ENCODE measurements at regions not wholly inside any gene's neighbourhood (a gene's known extent, or its start where the extent isn't known, plus 50 kb on each side); places are given as distances from the start of the nearest gene placed in this dataset.
A peak's percentile ranks its signal among the peaks of the same experiment; 100 is the strongest.
"Not testable (repeated sequence)": the region's sequence is repeated elsewhere in the genome, so short reads cannot be mapped to it uniquely, and the experiment has no call there.

- Histone ChIP-seq H3K4me1 (ENCODE audit: insufficient read depth, low read length) (no peaks in the 10 kb centered on the region), H3K27me3 (ENCODE audit: insufficient read depth, low read length) (no peaks in the 10 kb centered on the region), H2AFZ (ENCODE audit: low read depth, low read length) (no peak overlapping the region), H3K4me3 (ENCODE audit: low read length) (no peak overlapping the region), H3K36me3 (ENCODE audit: insufficient read depth, low read length) (no peaks in the 10 kb centered on the region), H3K9me3 (ENCODE audit: low read length) (no peaks in the 10 kb centered on the region)
These were observed 305.2 kb upstream of the MIS18BP1 start for GRCh38 chr14:45558183-45558582.

- Histone ChIP-seq H3K9me3 (ENCODE audit: low read length) (no peaks in the 10 kb centered on the region), H3K36me3 (ENCODE audit: insufficient read depth, low read length) (no peaks in the 10 kb centered on the region), H3K27me3 (ENCODE audit: insufficient read depth, low read length) (no peaks in the 10 kb centered on the region), H3K4me3 (ENCODE audit: low read length) (no peak overlapping the region), H3K4me1 (ENCODE audit: insufficient read depth, low read length) (no peaks in the 10 kb centered on the region), H2AFZ (ENCODE audit: low read depth, low read length) (no peak overlapping the region)
These were observed 301.0 kb upstream of the MIS18BP1 start for GRCh38 chr14:45553981-45554380.

- H2AFZ ChIP-seq (ENCODE audit: low read depth, low read length); H3K4me1 ChIP-seq (ENCODE audit: insufficient read depth, low read length); H3K4me3 ChIP-seq (ENCODE audit: low read length); H3K27me3 ChIP-seq (ENCODE audit: insufficient read depth, low read length); H3K9me3 ChIP-seq (ENCODE audit: low read length); H3K36me3 ChIP-seq (ENCODE audit: insufficient read depth, low read length): not testable (repeated sequence)
These were observed 298.3 kb upstream of the MIS18BP1 start for GRCh38 chr14:45551240-45551820.

DNA sequence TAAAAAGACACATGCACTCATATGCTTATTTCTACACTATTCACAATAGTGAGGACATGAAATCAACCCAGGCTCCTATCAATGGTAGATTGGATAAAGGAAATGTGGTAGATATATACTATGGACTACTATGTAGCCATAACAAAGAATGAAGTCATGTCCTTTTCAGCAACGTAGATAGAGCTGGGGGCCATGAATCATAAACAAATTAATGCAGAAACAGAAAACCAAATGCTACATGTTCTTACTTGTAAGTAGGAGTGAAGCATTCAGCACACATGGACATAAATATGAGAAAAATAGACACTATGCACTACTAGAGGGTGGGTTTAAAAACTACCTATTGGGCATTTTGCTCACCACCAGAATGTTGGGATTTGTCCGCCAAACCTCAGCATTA is 278.0 kb upstream of the MIS18BP1 start:
- Histone ChIP-seq H3K4me1 (ENCODE audit: insufficient read depth, low read length) (no peaks in the 10 kb centered on the region), H3K36me3 (ENCODE audit: insufficient read depth, low read length) (no peaks in the 10 kb centered on the region), H2AFZ (ENCODE audit: low read depth, low read length) (no peak overlapping the region), H3K9me3 (ENCODE audit: low read length) (no peaks in the 10 kb centered on the region), H3K4me3 (ENCODE audit: low read length) (no peak overlapping the region), H3K27me3 (ENCODE audit: insufficient read depth, low read length) (no peaks in the 10 kb centered on the region)

DNA sequence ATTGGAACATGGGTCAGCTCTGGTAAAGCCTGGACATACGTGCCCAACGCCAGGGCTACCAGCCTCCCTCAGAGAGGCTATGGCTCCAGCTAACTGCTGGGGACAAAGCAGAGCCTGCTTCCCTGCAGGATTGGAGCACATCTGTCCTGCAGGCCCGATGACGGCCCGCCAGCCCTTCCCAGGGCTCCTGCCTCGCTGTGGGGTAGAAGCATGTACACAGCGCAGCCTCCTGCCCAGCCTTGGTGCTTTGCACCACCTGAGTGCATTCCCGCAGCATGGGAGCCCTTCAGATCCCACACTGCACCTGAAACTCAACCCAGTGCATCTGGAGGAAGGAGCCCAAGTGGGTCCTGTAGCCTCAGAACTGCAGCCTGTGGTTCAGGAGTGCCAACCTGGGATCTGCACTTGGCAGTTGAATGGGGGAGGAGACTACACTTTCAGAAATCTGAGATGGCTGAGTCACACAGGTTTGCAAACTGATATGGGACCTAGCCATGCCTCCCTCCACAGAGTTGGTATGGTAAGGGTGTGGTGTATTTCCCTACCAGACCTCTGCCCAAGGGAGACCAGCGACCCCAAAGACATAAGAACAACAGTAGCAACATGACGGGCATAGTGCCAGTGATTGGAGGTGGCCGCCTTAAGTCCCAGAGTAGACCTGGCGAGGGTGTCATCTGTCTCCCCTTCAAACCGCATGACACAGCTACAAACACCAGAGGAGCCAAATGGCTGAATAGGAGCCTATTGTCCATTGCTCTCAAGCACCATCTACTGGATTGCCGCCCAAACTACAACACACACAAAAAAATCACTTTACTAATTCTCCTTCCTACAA is 273.9 kb upstream of the MIS18BP1 start:
- peak overlapping the region; percentile 3 for H2AFZ ChIP-seq (ENCODE audit: low read depth, low read length)
- no peak overlapping the region for H3K4me3 ChIP-seq (ENCODE audit: low read length)
- H3K4me1 ChIP-seq (ENCODE audit: insufficient read depth, low read length): no peaks in the 10 kb centered on the region
- H3K27me3 ChIP-seq (ENCODE audit: insufficient read depth, low read length): no peaks in the 10 kb centered on the region
- no peaks in the 10 kb centered on the region for H3K36me3 ChIP-seq (ENCODE audit: insufficient read depth, low read length)
- no peaks in the 10 kb centered on the region for H3K9me3 ChIP-seq (ENCODE audit: low read length)

GRCh38 chr14:45519766-45520165 is 266.8 kb upstream of the MIS18BP1 start:
- H3K4me3 ChIP-seq (ENCODE audit: low read length): no peak overlapping the region

GRCh38 chr14:45492876-45493275 is 239.9 kb upstream of the MIS18BP1 start:
- Histone ChIP-seq H3K4me3 (ENCODE audit: low read length) (no peak overlapping the region), H3K36me3 (ENCODE audit: insufficient read depth, low read length) (no peaks in the 10 kb centered on the region), H2AFZ (ENCODE audit: low read depth, low read length) (no peak overlapping the region), H3K4me1 (ENCODE audit: insufficient read depth, low read length) (no peaks in the 10 kb centered on the region), H3K9me3 (ENCODE audit: low read length) (no peaks in the 10 kb centered on the region), H3K27me3 (ENCODE audit: insufficient read depth, low read length) (no peaks in the 10 kb centered on the region)

More at GRCh38 chr14:45519766-45520165, 266.8 kb upstream of the MIS18BP1 start:
- Histone ChIP-seq H2AFZ (ENCODE audit: low read depth, low read length) (no peak overlapping the region), H3K4me1 (ENCODE audit: insufficient read depth, low read length) (no peaks in the 10 kb centered on the region), H3K36me3 (ENCODE audit: insufficient read depth, low read length) (no peaks in the 10 kb centered on the region), H3K9me3 (ENCODE audit: low read length) (no peaks in the 10 kb centered on the region), H3K27me3 (ENCODE audit: insufficient read depth, low read length) (no peaks in the 10 kb centered on the region)

DNA sequence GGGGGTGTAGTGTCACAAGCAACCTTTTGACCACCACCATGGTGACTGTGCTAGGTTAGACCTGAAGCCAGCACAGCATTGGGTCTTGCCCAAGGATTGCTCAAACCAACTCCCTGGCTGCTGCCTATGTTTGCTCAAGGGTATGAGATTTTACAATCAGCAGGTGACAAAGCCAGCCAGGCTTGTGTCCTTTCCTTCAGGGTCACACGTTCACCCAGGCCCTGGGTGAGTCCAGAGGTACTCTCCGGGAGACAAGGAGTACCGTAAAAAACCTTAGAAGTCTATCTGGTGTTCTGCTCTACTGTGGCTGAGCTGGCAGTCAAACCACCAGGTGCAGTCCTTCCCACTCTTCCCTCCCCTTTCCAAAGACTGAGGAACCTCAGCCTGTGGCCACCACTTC is 238.9 kb upstream of the MIS18BP1 start:
- Histone ChIP-seq H3K4me3 (ENCODE audit: low read length) (no peak overlapping the region), H2AFZ (ENCODE audit: low read depth, low read length) (no peak overlapping the region), H3K27me3 (ENCODE audit: insufficient read depth, low read length) (no peaks in the 10 kb centered on the region), H3K4me1 (ENCODE audit: insufficient read depth, low read length) (no peaks in the 10 kb centered on the region), H3K9me3 (ENCODE audit: low read length) (no peaks in the 10 kb centered on the region), H3K36me3 (ENCODE audit: insufficient read depth, low read length) (no peaks in the 10 kb centered on the region)

- Histone ChIP-seq H3K27me3 (ENCODE audit: insufficient read depth, low read length) (no peaks in the 10 kb centered on the region), H2AFZ (ENCODE audit: low read depth, low read length) (no peak overlapping the region), H3K36me3 (ENCODE audit: insufficient read depth, low read length) (no peaks in the 10 kb centered on the region), H3K4me1 (ENCODE audit: insufficient read depth, low read length) (no peaks in the 10 kb centered on the region), H3K9me3 (ENCODE audit: low read length) (no peaks in the 10 kb centered on the region), H3K4me3 (ENCODE audit: low read length) (no peak overlapping the region)
These were observed 233.6 kb upstream of the MIS18BP1 start for GRCh38 chr14:45486599-45486998.

- H3K4me1 ChIP-seq (ENCODE audit: insufficient read depth, low read length): no peaks in the 10 kb centered on the region
- no peaks in the 10 kb centered on the region for H3K27me3 ChIP-seq (ENCODE audit: insufficient read depth, low read length)
- H2AFZ ChIP-seq (ENCODE audit: low read depth, low read length): no peak overlapping the region
- H3K9me3 ChIP-seq (ENCODE audit: low read length): no peaks in the 10 kb centered on the region
- no peak overlapping the region for H3K4me3 ChIP-seq (ENCODE audit: low read length)
- H3K36me3 ChIP-seq (ENCODE audit: insufficient read depth, low read length): no peaks in the 10 kb centered on the region
These were observed 214.0 kb upstream of the MIS18BP1 start for GRCh38 chr14:45467023-45467422.

GRCh38 chr14:45434221-45434620 is 181.2 kb upstream of the MIS18BP1 start:
- H3K9me3 ChIP-seq (ENCODE audit: low read length): no peaks in the 10 kb centered on the region
- H3K27me3 ChIP-seq (ENCODE audit: insufficient read depth, low read length): no peaks in the 10 kb centered on the region
- no peak overlapping the region for H2AFZ ChIP-seq (ENCODE audit: low read depth, low read length)
- no peaks in the 10 kb centered on the region for H3K4me1 ChIP-seq (ENCODE audit: insufficient read depth, low read length)
- H3K4me3 ChIP-seq (ENCODE audit: low read length): no peak overlapping the region
- no peaks in the 10 kb centered on the region for H3K36me3 ChIP-seq (ENCODE audit: insufficient read depth, low read length)

GRCh38 chr14:45426685-45427282 is 173.8 kb upstream of the MIS18BP1 start:
- no peak overlapping the region for H3K4me3 ChIP-seq (ENCODE audit: low read length)
- H3K36me3 ChIP-seq (ENCODE audit: insufficient read depth, low read length): no peaks in the 10 kb centered on the region
- H3K9me3 ChIP-seq (ENCODE audit: low read length): no peaks in the 10 kb centered on the region
- no peaks in the 10 kb centered on the region for H3K27me3 ChIP-seq (ENCODE audit: insufficient read depth, low read length)
- H3K4me1 ChIP-seq (ENCODE audit: insufficient read depth, low read length): no peaks in the 10 kb centered on the region
- H2AFZ ChIP-seq (ENCODE audit: low read depth, low read length): no peak overlapping the region

GRCh38 chr14:45406942-45407341 is 153.9 kb upstream of the MIS18BP1 start:
- no peaks in the 10 kb centered on the region for H3K27me3 ChIP-seq (ENCODE audit: insufficient read depth, low read length)
- no peaks in the 10 kb centered on the region for H3K36me3 ChIP-seq (ENCODE audit: insufficient read depth, low read length)
- H2AFZ ChIP-seq (ENCODE audit: low read depth, low read length): no peak overlapping the region
- H3K4me1 ChIP-seq (ENCODE audit: insufficient read depth, low read length): no peaks in the 10 kb centered on the region
- H3K9me3 ChIP-seq (ENCODE audit: low read length): no peaks in the 10 kb centered on the region
- H3K4me3 ChIP-seq (ENCODE audit: low read length): no peak overlapping the region
